Thoracic aorta (tissue), 2 donors: ENCODE measurements at regions not wholly inside any gene's neighbourhood (a gene's known extent, or its start where the extent isn't known, plus 50 kb on each side); places are given as distances from the start of the nearest gene placed in this dataset.

Source experiments
- ATAC-seq: fragments of 150-250 bp; one replicate; pipeline ENCODE4 v1.8.0; 2017; ENCODE audit warnings: low read depth; ENCODE audit not compliant: insufficient number of reproducible peaks, low FRiP score
- DNase-seq: peaks from one replicate; pipeline ENCODE4 v3.0.0-alpha.2; 2020; ENCODE audit warnings: low spot score
- H3K27ac ChIP-seq, 2 donors: fragments of 200-600 bp; sonication (generic); 1 replicate in 1 of 2; 2 replicates in 1 of 2; pipeline ENCODE4 v1.5.1; 2016; ENCODE audit warnings: mild to moderate bottlenecking in 2 of 2, moderate library complexity in 2 of 2
- H3K27me3 ChIP-seq: fragments of 200-600 bp; sonication (generic); replicated peaks from 2 replicates; pipeline ENCODE4 v1.6.0; 2016; ENCODE audit warnings: mild to moderate bottlenecking; ENCODE audit not compliant: insufficient read depth
- H3K36me3 ChIP-seq: fragments of 200-600 bp; sonication (generic); one replicate; pipeline ENCODE4 v1.5.1; 2016
- H3K4me1 ChIP-seq, 2 donors: fragments of 200-600 bp; sonication (generic); 1 replicate in 1 of 2; 2 replicates in 1 of 2; pipeline versions ENCODE4 v1.5.1 to v1.6.0; 2016; ENCODE audit warnings: low read depth in 2 of 2, mild to moderate bottlenecking in 1 of 2; ENCODE audit not compliant: control insufficient read depth in 1 of 2
- H3K4me3 ChIP-seq: fragments of 200-600 bp; sonication (generic); 2 replicates; pipeline ENCODE4 v1.5.1; 2016; ENCODE audit warnings: mild to moderate bottlenecking
- H3K9me3 ChIP-seq: fragments of 200-600 bp; sonication (generic); 2 replicates; pipeline ENCODE4 v1.5.1; 2016
- TF ChIP-seq, protein P1 (sequence below): fragments of 200-600 bp; sonication (generic); IDR thresholded peaks from one replicate; pipeline ENCODE4 v1.5.1; 2019; ENCODE audit warnings: antibody characterized with exemption

DNA sequence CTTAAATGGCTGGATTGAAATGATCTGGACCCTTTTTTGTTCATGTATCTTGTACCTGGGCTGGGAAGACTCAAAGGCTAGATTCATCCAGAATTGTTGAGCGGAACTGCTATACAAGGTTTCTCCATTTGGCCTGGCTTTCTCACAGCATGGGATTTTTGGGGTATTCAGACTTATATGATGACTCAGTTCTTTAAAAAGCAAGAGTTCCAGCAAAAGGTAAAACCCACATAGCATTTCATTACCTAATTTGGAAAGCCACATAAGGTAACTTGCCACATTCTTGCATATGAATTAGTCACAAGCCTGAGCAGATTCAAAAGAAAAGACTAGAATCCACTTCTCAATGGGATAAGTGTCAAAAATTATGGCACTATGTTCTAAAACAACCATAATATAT lies 137.4 kb downstream of the HGF start:
- H3K36me3 ChIP-seq, result no peaks in the 10 kb centered on the region
- H3K27ac ChIP-seq, result no peak overlapping the region
- ATAC-seq (no peak), DNase-seq (no peak)
- H3K4me1 ChIP-seq, result peaks cover 12 to 19% of the 10 kb centered on the region in 2 donors
- H3K9me3 ChIP-seq, result no peaks in the 10 kb centered on the region
- no peak overlapping the region for H3K4me3 ChIP-seq
- TF ChIP-seq, protein P1, sequence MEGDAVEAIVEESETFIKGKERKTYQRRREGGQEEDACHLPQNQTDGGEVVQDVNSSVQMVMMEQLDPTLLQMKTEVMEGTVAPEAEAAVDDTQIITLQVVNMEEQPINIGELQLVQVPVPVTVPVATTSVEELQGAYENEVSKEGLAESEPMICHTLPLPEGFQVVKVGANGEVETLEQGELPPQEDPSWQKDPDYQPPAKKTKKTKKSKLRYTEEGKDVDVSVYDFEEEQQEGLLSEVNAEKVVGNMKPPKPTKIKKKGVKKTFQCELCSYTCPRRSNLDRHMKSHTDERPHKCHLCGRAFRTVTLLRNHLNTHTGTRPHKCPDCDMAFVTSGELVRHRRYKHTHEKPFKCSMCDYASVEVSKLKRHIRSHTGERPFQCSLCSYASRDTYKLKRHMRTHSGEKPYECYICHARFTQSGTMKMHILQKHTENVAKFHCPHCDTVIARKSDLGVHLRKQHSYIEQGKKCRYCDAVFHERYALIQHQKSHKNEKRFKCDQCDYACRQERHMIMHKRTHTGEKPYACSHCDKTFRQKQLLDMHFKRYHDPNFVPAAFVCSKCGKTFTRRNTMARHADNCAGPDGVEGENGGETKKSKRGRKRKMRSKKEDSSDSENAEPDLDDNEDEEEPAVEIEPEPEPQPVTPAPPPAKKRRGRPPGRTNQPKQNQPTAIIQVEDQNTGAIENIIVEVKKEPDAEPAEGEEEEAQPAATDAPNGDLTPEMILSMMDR, result no peak
- H3K27me3 ChIP-seq, result no peaks in the 10 kb centered on the region

DNA sequence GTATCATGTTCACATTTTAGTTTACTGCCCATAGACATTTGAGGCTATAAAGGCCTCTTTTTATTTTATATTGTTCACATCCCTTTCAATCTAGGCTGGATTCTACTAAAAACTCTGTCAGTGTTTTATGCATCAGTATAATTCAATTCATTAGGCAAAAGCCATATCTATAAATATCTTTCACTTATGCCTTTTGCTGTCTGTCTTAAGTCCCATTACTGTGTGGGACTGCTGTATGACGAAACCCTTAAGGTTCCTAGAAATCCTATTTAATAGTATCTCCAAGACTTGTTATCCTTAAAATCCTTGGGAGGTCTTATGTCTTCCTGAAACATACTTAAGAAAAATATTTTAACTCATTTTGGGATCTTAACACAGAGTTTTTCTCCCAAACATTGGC lies 139.2 kb downstream of the HGF start:
- Histone ChIP-seq H3K27me3 (no peaks in the 10 kb centered on the region), H3K27ac (no peak overlapping the region), H3K36me3 (no peaks in the 10 kb centered on the region), H3K4me1 (peaks cover 13 to 16% of the 10 kb centered on the region in 2 donors), H3K9me3 (no peaks in the 10 kb centered on the region), H3K4me3 (no peak overlapping the region)
- TF ChIP-seq, protein P1, result no peak
- ATAC-seq (no peak), DNase-seq (no peak)

DNA sequence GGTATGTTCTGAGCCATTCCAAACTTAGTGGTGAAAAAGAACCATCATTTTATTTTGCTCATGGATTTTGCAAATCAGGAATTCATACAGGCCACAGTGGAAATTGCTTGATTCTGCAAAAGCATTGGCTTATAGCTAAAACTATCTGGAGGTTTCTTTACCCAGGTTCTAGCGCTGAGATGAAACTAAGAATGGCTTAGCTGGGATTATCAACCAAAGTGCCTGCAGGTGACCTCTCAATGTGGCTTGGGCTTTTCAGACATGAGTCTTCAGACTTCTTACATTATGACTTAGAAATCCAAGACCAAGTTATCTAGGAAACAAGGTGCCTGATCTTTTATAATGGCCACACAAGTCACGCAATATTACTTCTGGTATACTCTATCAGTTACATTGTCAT lies 140.1 kb downstream of the HGF start:
- ATAC-seq, result no peak
- Histone ChIP-seq H3K9me3 (no peaks in the 10 kb centered on the region), H3K36me3 (no peaks in the 10 kb centered on the region), H3K4me1 (peaks cover 8 to 22% of the 10 kb centered on the region in 2 donors), H3K27me3 (no peaks in the 10 kb centered on the region), H3K4me3 (no peak overlapping the region), H3K27ac (no peak overlapping the region)
- DNase-seq, result no peak
- TF ChIP-seq, protein P1, result no peak

DNA sequence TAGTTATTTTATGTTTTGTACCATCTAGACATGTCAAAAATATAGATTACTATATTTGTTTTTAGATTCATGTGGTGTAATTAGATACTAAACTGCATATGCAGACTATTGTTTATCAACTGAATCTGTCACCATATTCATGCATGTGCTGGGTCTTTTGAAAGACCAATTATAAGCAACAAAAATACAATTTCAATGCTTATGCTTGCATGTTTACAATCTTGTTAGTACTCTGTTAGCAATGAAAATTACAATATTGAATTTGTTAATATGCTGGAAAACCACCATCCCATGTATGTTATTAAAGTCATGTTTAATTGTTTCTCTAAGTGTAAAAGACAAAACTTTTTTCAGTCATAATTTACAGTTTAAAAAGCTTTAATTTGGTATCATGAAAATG lies 140.9 kb downstream of the HGF start:
- no peaks in the 10 kb centered on the region for H3K27me3 ChIP-seq
- peaks cover 6 to 20% of the 10 kb centered on the region in 2 donors for H3K4me1 ChIP-seq
- H3K9me3 ChIP-seq, result no peaks in the 10 kb centered on the region
- TF ChIP-seq, protein P1, result no peak
- no peak overlapping the region for H3K4me3 ChIP-seq
- DNase-seq (no peak), ATAC-seq (no peak)
- no peaks in the 10 kb centered on the region for H3K36me3 ChIP-seq
- H3K27ac ChIP-seq, result no peak overlapping the region

DNA sequence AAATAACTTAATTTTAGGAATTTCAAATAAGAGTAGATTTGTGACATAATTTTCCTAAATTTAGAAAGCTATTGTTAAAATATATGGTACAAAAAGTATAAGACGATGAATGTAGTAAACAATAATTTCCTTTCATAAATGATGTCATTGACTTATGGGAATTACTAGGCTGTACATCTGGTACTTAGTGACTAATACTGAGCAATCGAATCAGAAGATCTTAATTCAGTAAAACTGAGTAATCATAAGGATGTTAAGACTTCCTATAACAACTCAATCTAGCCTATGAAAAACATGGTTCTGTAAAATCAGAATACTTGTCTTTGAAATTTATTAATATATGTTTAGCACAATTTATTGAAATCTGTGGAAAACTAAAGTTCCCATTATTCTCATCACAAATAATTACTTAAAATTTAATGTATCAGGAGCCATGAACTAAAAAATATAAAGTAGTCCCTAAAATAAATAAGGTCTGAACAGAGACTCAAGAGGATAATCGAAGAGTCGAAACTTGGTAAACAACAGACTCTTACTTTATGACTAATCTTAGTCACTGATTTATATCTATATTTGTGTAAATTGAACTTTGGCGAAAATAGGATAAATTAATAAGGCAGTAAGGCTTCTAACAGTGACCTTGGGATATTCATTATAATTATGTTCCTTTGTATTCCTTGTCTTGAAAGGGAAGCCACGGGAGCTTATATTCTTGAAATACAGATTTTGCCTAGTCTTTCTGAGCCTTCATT lies 142.1 kb downstream of the HGF start:
- TF ChIP-seq, protein P1, result no peak
- ATAC-seq, result no peak
- no peaks in the 10 kb centered on the region for H3K36me3 ChIP-seq

More for the DNA sequence above, 142.1 kb downstream of the HGF start:
- H3K27ac ChIP-seq, result no peak overlapping the region
- H3K9me3 ChIP-seq, result no peaks in the 10 kb centered on the region
- no peaks in the 10 kb centered on the region for H3K27me3 ChIP-seq
- no peak overlapping the region for H3K4me3 ChIP-seq
- DNase-seq, result no peak
- peaks cover 6 to 20% of the 10 kb centered on the region in 2 donors for H3K4me1 ChIP-seq
